A673 (cell line): ENCODE measurements at regions not wholly inside any gene's neighbourhood (a gene's known extent, or its start where the extent isn't known, plus 50 kb on each side); places are given as distances from the start of the nearest gene placed in this dataset.
A peak's percentile ranks its signal among the peaks of the same experiment; 100 is the strongest.

Source experiments
- CTCF ChIP-seq: fragments of 300-800, 200-600 bp; sonication (generic); conservative IDR thresholded peaks from 2 replicates; pipeline ENCODE4 v1.5.1; 2017; ENCODE audit warnings: low read depth, mild to moderate bottlenecking, antibody characterized with exemption, low read length, moderate library complexity, mixed read lengths
- EZH2 ChIP-seq: fragments of 200-600 bp; sonication (generic); IDR thresholded peaks from 2 replicates; pipeline ENCODE4 v1.6.1; 2017; ENCODE audit warnings: borderline replicate concordance, low read depth, mild to moderate bottlenecking, mixed read lengths, antibody characterized with exemption, low read length; ENCODE audit not compliant: poor library complexity, severe bottlenecking

- peak; percentile 39; the same call in 1 of the 2 replicates for TF ChIP-seq CTCF
- TF ChIP-seq EZH2: no peak
These were observed 191.8 kb downstream of the OPA1 start for GRCh38 chr3:193784822-193785221.
